Fibroblast of peridontal ligament (primary cell): ENCODE measurements at regions not wholly inside any gene's neighbourhood (a gene's known extent, or its start where the extent isn't known, plus 50 kb on each side); places are given as distances from the start of the nearest gene placed in this dataset.

Source experiments
- DNase-seq: peaks from one replicate; pipeline ENCODE4 v3.0.0-alpha.2; 2010; ENCODE audit errors: extremely low read depth

DNA sequence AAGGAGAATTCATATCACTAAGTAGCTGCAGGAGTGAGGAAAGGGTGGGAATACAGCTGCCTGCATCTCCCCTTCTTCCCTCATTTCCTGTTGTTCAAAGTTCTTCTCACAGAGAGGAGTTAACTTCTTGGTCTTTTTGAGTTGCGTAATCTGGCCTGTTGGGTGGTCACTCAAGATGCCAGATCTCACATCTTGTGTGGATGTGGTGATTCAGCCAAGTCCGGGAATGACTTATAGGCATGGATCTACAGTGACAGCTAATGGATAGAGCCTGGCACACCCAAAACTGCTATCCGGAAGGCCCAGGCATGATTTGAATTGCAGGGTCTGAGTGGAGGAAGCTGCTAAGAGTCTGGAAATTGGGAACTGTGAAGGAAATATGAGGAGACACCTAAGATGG lies 100.2 kb upstream of the SLC35B3 start:
- DNase-seq: no peak

DNA sequence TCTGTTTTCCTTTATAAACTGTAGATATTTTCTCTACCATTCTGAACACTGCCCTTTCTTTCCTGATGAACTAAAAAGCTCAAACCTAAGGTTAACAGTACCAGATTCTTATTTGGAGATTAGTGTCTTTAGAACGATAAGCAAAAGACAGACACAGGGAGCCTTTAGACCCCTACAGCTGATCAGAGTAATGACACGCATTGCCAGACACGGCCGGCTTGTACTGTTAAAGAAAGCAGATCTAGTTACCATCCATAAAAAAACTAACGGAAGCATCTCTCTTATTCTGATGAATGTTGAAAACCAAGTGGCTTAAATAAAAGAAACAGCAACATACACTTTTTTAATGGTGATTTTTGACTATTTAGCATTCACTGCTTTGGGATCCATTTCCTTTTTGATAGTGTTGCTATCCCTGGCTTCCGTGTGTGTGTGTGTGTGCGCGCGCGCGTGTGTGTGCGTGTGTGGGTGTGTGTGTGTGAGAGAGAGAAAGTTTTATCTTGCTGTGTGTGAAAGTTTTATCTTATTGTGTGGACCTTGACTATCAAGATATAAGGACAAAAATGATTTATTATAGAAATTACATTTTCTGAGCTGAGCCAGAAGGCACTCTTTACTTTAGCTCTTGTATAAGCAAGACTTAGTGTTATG lies 95.6 kb upstream of the SLC35B3 start:
- no peak for DNase-seq

DNA sequence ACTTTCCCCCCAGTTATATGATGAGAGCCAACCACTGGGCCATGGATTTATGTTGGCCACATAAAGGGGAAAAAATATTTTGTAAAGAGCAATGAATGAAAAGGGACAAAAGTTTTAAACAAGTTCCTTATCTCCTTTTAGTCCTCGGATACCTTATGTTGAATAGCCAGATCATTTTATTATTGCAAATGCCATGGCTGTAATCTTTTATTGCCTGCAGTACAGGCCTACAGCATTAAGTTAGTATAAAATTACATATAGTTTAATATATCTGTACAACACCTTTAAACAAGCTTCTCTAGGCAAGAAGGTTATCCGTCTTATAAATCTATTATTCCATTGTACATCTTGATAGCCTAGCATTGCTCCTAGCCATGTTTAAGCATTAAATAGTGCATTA lies 93.9 kb upstream of the SLC35B3 start:
- DNase-seq: no peak

DNA sequence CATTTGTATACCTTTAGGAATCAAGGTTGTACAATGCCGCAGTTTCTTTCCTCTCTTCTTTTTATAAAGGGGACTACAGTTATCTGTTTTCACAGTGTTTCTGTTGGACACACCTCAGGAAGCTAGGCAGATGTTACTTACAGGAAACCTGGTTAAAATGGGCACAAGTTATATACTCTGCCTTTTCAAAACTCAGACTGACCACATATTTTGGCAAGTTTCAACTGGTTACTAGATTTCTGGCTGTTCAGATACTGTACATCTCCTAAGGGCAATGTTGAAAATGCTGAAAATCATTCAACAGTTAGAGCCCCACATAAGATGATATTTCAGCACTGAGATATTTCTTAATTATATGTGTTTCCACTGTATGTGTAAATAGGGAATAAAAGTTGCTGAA lies 92.5 kb upstream of the SLC35B3 start:
- DNase-seq: no peak

DNA sequence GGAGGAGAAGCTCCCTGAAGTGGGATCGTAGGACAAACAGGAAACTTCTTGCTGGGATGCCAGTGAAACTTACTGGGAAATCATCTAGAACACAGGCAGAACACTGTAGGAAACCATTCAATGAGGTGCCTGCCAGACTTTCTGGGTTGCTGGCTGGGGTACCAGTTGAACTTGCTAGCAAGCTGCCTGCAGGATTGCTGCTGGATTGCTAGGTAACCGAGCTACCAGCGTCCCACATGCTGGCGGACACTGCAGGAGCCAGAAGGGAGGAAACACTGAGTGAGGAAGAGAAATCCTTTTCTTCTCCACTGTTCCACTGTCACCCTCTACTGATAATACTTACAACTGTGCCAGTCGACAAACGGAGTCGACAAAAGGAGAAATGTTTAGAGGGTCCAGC lies 91.3 kb upstream of the SLC35B3 start:
- no peak for DNase-seq

DNA sequence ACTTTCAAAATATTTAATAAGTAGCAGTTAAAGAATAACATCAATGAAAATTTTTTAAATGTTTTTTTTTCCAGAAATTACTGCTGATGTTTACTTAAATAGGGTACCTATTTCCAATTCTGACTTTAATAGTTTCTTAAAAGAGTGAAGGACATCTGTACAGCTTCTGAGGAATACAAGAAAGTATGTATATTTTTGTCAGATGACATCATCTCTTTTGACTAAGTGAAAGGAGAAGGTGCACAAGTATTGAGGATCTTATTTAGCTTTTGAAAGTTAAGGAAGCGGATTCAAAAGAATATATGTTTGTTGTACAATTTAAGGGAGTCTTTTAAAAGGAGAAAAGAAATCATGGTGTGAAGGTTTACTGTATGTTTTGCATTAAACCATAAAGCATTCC lies 90.0 kb upstream of the SLC35B3 start:
- DNase-seq: no peak

DNA sequence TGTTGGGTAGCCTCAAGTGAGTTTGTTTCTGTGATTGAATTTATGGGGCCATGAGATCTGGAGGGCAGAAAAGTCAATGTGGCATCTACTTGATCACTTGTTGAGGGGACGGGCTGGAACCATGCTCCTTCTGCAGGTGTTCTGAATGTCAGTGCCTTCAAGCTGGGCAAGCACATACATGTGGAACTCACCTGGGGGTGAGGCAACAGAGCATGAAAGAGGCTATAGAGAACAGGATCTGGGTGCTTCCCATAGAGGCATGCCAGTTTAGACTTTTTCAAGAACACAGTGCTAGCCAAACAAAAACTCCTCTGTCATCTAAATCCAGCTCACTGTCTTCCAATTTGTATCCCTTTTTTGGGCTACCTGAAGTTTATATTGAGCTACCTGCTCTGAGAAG lies 77.8 kb upstream of the SLC35B3 start:
- no peak for DNase-seq

DNA sequence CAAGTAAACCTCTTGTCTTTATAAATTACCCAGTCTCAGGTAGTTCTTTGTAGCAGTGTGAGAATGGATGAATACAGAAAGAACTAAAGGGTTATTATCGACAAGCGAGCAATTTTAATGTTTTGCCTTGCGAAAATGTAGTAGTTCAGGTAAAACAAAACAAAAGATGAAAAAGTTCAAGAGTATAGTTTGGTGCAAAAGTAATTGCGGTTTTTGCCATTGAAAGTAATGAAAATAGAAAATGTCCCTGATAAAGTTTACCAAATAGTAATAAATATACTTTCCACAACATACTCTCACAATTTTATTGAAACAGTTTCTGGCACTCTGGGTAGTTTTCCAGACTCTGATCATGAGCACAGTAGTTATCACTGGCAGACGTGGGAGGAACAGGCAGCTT lies 71.9 kb upstream of the SLC35B3 start:
- DNase-seq: no peak

DNA sequence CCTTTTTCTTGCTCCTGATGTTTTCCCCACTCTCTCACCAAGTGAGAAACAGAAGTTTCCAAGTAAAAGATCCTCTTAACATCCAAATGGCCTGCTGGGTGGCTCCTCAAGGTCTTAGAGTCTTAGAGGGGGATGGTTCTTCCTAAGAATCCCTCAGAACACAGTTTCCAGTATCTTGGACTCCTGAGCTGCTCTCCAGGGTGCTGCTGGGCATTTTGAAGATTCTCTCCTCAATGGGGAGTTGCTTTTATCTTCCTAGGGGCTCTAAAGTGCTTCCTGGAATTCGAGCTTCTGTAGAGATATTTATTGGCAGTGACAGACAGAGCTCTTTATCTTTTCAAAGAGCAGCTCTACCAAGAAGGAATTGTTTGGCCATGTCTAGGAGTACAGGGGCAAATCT lies 70.8 kb upstream of the SLC35B3 start:
- DNase-seq: no peak

DNA sequence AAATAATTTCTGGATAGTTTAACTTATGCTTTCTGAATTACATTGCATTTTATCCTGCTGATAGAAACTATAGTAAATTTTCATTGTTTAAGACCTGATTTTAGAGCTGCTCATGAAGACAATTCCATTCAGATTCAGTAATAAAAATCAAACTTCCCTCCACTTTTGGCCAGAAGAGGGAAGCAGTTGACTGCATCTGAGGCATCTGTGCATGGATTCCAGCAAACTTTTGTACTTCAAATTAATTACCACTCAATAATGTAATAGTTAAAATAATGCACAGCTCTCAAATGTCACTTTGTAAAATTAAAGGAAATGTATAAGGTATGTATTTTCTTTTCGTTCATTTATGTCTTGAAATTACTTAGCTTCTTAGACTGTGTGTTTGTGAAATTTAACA lies 64.2 kb upstream of the SLC35B3 start:
- DNase-seq: no peak

DNA sequence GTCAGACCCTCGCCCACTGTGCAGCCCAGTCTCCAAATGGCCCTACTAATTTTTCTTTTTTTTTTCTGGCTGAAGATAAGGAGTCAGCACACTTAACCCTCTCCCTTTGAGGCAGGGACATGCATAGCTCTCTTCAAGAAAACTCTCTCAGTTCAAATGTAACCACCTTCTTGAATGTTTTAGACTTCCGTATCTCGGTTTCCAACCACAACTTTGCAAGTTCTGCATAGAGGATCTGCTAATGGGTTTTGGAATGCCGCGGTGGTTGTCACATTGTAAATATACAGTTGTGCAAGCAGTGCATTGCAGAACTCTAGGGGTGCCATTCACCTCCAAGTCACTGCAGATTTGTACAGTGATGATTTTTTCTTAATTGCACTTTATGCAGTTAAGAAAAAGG lies 59.4 kb upstream of the SLC35B3 start:
- DNase-seq: no peak

DNA sequence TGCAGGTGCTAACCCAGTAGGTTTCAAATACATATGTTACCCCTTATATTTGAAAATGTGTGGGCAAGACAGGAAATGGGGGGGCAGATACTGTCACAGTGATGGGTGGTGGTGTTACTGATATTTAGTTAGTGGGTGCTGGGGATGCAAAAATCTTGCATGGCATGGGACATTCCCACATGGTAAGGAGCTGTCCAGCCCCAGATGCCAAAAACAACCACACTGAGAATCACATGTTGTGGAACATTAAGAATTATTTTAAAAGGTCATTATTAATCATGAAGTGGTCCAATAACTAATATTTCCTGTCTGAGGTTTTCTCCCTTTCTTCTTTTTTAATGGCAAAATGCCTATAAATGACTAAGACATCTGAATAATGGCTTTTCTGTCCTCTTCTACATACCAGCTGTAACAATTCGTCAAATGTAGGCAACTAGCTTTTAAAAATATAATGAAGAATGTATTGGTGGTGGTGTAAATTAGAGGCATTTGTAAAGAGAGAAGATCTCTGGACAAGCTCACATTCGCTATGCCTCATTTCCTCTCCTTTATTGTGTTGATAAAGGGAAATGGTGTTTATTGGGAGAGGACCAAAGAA lies 57.3 kb upstream of the SLC35B3 start:
- DNase-seq: no peak
